ENCODE measurements at regions not wholly inside any gene's neighbourhood (a gene's known extent, or its start where the extent isn't known, plus 50 kb on each side); places are given as distances from the start of the nearest gene placed in this dataset.

- Histone ChIP-seq H4K91ac (ENCODE audit: insufficient read depth, low read depth, low read length) (no peak overlapping the region), H2BK5ac (ENCODE audit: low read depth, low read length, poor library complexity, severe bottlenecking) (no peak overlapping the region), H3K14ac (replicated peaks; ENCODE audit: low read depth, low read length) (no peak overlapping the region), H3K4me1 (ENCODE audit: control insufficient read depth, insufficient read depth, low read length) (no peaks in the 10 kb centered on the region), H2BK120ac (ENCODE audit: low read depth, low read length) (no peak overlapping the region), H3K4me2 (ENCODE audit: low read depth, low read length) (no peak overlapping the region), H3K56ac (ENCODE audit: extremely low read depth, insufficient read depth, low read length) (no peak overlapping the region), H3K27ac (ENCODE audit: insufficient read depth, low read length) (no peak overlapping the region), H3K4ac (ENCODE audit: low read depth, low read length) (no peak overlapping the region), H2BK15ac (ENCODE audit: low read depth, low read length) (no peak overlapping the region), H3K9me3 (ENCODE audit: control insufficient read depth, insufficient read depth, low read length) (peaks cover 4% of the 10 kb centered on the region; the same call in 1 of the 2 replicates), H3K9ac (ENCODE audit: low read depth, low read length) (no peak overlapping the region), H3K18ac (ENCODE audit: low read depth, low read length) (no peak overlapping the region), H2AK5ac (ENCODE audit: low read depth, low read length) (no peak overlapping the region), H3K27me3 (ENCODE audit: control insufficient read depth, insufficient read depth, low read length) (no peaks in the 10 kb centered on the region), H3K4me3 (ENCODE audit: insufficient read depth, low read depth, low read length) (no peak overlapping the region), H2BK20ac (ENCODE audit: low read depth, low read length) (no peak overlapping the region), H2AFZ (replicated peaks; ENCODE audit: low read length, poor library complexity) (no peak overlapping the region), H4K8ac (ENCODE audit: low read depth in 2 of 2, low read length in 2 of 2) (no peak overlapping the region), H4K20me1 (ENCODE audit: insufficient read depth, low read length) (no peaks in the 10 kb centered on the region), H3K9me1 (ENCODE audit: insufficient read depth, low read length) (no peaks in the 10 kb centered on the region), H3K79me1 (ENCODE audit: low read depth in 1 of 2, low read length in 2 of 2) (no peaks in the 10 kb centered on the region), H4K5ac (ENCODE audit: low read depth, low read length) (no peak overlapping the region), H2AK9ac (replicated peaks; ENCODE audit: low read depth, low read length, poor library complexity) (no peak overlapping the region), H3K23ac (ENCODE audit: low read depth, low read length) (no peak overlapping the region), H3K36me3 (ENCODE audit: control insufficient read depth, insufficient read depth, low read length) (no peaks in the 10 kb centered on the region)
- in situ Hi-C loops (cut with MboI; ENCODE audit: low sequenced_read_pairs) = no loop called here
- intact Hi-C loops (cut with micrococcal nuclease) = no loop called here
- CTCF ChIA-PET = no interaction called here
- POLR2A ChIA-PET (ENCODE audit: unreplicated experiment) = no interaction called here
- dilution Hi-C loops (cut with HindIII; ENCODE audit: low sequenced_read_pairs, unreplicated experiment) = no loop called here
- ATAC-seq (ENCODE audit: low read depth) (no peak), DNase-seq (no peak)
- BruUV-seq (replicated peaks) = no TSS peak
- TF ChIP-seq NFE2L2 (IDR thresholded peaks at IDR 0.05; ENCODE audit: low read depth, low read length) (no peak), CTCF (conservative IDR thresholded peaks at IDR 0.05; ENCODE audit: low read depth, low read length) (no peak), BHLHE40 (IDR thresholded peaks at IDR 0.05; ENCODE audit: low read depth, low read length) (no peak), CHD1 (IDR thresholded peaks at IDR 0.05; ENCODE audit: low read depth, low read length) (no peak), RCOR1 (IDR thresholded peaks at IDR 0.05; ENCODE audit: insufficient replicate concordance, low read length) (no peak), USF2 (IDR thresholded peaks at IDR 0.05; ENCODE audit: low read depth, low read length) (no peak), POLR2A (IDR thresholded peaks at IDR 0.05; ENCODE audit: low read depth, low read length) (no peak), SMC3 (IDR thresholded peaks at IDR 0.05; ENCODE audit: low read depth, low read length) (no peak), MAZ (IDR thresholded peaks at IDR 0.05; ENCODE audit: borderline replicate concordance, low read depth, low read length) (no peak)
- WGBS, 2 experiments (ENCODE audit: extremely low coverage in 2 of 2, insufficient read length in 1 of 2) = no CpG with 5 or more reads among the region's 3 CpGs
Measured at GRCh38 chr6:9921366-9921765, 493.5 kb downstream of the TFAP2A start.
